Stimulated activated CD4-positive, alpha-beta T cell treated with anti-CD3 and anti-CD28 coated beads, TNF-alpha, amount 100 ng/mL, for 4 hours (primary cell): ENCODE measurements at regions not wholly inside any gene's neighbourhood (a gene's known extent, or its start where the extent isn't known, plus 50 kb on each side); places are given as distances from the start of the nearest gene placed in this dataset.
"Not testable (repeated sequence)": the region's sequence is repeated elsewhere in the genome, so short reads cannot be mapped to it uniquely, and the experiment has no call there.

ENCODE experiments used
- DNase-seq, 3 experiments: peaks; one replicate each; pipeline ENCODE4 v3.0.0-alpha.2; 2020; ENCODE audit warnings: low read depth in 3 of 3

- DNase-seq, result peak in 2 of 3 experiments; percentile 26 to 42
These were observed 53.3 kb downstream of the FOXD4L1 start for GRCh38 chr2:113551637-113552318.

DNA sequence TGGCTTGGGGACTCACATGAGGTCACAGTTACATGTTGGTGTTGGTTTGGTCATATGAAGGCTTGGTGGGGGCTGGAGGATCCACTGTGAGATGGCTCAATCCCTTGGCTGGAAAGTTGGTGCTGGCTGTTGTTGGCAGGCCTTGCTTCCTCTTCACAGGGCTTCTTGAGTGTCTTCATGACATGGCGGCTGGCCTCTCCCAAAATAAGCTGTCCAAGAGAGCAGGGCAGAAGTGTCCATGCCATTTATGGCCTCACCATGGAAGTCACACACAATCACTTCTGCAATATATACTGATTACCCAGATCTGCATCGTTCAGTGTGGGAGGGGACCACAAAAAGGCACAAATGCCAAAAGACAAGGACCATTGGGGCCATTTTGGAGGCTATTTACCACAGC lies 61.4 kb downstream of the FOXD4L1 start:
- not testable (repeated sequence) for DNase-seq

DNA sequence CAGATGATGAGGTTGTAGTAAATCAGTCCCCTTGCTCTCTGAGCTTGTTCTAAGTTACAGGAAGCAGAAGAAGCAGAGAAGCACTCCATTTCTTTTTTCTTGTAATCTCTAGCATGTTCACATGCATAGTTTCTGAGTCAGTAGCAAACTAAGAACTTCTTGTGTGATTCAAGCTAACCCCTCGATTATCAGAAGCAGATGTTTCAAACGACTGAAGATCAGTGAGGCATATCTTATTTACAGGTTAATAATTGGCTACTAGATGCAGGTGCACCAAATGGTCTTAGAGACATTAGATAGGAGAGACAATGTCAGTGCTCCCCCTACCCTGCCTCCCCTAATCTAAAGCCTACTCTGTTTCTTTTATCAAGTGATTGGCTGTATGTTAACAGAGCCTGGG lies 64.2 kb downstream of the FOXD4L1 start:
- not testable (repeated sequence) for DNase-seq

- not testable (repeated sequence) for DNase-seq
These were observed 60.2 kb upstream of the RABL2A start for GRCh38 chr2:113566674-113567480.

DNA sequence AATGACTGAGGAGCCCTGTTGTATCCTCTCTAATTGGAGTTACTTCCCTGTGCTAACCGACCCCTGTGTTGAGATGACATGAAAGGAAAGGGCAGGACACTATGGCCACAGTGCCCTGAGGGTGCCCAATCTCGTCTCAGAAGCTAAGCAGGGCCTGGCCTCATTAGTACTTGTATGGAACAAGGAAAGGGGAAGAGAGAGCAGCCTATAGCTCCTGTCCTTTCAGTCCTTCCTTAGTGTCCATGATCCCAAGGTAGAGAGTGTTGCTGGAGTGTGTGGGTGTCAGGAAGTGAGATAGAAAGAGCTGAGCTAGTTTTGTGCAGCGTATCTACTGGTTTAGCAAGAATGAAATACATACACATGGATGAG lies 59.6 kb upstream of the RABL2A start:
- DNase-seq, result not testable (repeated sequence)

DNA sequence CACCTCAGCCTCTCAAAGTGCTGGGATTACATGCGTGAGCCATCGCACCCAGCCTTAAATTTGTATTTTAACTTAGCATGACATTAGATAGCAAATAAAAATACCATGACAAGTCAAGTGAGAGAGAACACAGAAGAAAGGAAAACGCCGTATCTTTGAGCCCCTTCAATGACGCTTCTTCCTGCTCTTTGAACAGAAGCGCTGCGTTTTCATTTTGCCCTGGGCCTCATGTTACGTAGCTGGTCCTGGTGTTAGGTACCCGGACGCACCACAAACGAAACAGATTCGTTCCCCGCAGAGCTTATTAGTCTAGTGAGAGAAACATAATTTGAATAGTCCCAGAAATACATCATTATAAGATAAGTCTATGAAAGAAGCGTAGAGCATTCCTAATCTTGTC lies 58.8 kb upstream of the RABL2A start:
- not testable (repeated sequence) for DNase-seq

DNA sequence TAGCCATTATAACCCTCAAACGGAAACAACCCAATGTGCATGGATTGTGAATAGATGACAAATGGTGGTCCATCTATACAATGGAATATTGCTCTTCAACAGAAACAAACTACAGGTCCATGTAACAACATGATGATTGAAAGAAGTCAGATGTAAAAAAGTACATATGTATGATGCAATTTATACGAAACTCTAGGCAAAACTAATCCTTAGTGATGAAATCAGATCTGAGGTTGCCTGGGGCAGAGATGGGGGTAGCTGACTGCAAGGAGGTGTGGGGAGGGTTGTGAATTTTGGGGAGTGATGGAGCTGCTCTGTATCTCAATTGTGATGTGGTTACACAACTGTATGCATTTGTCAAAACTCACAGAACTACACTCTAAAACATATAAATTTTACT lies 57.0 kb upstream of the RABL2A start:
- DNase-seq, result not testable (repeated sequence)

GRCh38 chr2:113570509-113571009 lies 56.5 kb upstream of the RABL2A start:
- DNase-seq, result not testable (repeated sequence)

DNA sequence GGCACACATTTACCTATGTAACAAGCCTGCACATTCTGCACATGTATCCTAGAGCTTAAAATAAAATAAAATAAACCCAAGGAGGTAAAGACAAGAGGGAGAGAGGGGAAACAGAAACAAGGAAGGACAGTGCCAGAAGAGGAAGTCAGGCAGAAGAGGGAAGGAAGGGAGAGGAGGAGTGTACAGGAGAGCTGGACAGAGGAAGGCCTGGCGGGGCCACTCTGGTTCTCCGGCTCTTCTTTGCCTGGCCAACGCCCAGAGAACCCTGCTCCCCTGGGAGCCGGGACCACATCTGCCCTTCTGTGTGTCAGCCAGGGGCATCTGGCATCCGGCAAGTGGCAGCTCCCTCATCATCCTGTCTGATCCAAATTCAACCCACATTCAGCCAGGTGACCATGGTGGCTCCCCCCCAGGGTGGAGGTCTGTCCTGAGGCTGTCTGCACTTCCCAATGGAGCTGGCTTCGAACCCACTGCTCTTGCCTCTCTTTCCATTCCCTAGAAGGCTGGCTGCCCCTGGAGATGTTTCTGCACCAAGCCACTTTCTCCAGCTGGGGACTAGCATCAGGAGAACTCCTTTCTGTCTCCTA lies 55.5 kb upstream of the RABL2A start:
- DNase-seq, result not testable (repeated sequence)

- DNase-seq, result not testable (repeated sequence)
These were observed 51.3 kb upstream of the RABL2A start for GRCh38 chr2:113575721-113576120.

DNA sequence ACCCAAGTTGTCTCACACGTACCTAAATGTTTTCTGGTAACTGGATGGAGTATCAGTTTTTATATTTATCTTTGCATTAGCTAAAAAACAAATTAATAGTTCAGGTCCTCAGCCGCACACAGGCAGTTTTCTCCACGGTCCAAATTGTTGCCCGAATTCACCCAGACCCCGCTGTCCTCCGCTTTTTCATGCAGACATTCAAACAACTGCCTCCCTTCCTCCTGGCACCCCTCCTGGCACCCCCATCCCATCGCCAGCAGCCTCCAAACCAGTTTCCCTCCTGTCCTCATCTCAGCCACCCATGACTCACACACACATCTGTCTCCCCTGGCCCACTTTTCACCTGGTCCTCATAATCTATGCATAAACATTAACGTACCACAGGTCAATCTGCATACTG lies 50.7 kb upstream of the RABL2A start:
- not testable (repeated sequence) for DNase-seq
